ENCODE measurements at regions not wholly inside any gene's neighbourhood (a gene's known extent, or its start where the extent isn't known, plus 50 kb on each side); places are given as distances from the start of the nearest gene placed in this dataset.

GRCh38 chr21:43347461-43348169 lies 79.3 kb downstream of the SIK1 start:
- no peak for DNase-seq

GRCh38 chr21:43346551-43346950 lies 80.4 kb downstream of the SIK1 start:
- DNase-seq, result no peak

- no peak for DNase-seq
Measured at GRCh38 chr21:43345746-43346409, 81.1 kb downstream of the SIK1 start.

- no peak for DNase-seq
Measured at GRCh38 chr21:43345046-43345745, 81.7 kb downstream of the SIK1 start.

- DNase-seq, result no peak
Measured at GRCh38 chr21:43343992-43344886, 82.7 kb downstream of the SIK1 start.

GRCh38 chr21:43343095-43343991 lies 83.6 kb downstream of the SIK1 start:
- DNase-seq, result no peak

GRCh38 chr21:43342301-43342881 lies 84.5 kb downstream of the SIK1 start:
- no peak for DNase-seq

- no peak for DNase-seq
Measured at GRCh38 chr21:43341378-43342161, 85.4 kb downstream of the SIK1 start.

GRCh38 chr21:43340491-43341377 lies 86.2 kb downstream of the SIK1 start:
- no peak for DNase-seq

GRCh38 chr21:43339668-43340067 lies 87.3 kb downstream of the SIK1 start:
- no peak for DNase-seq

GRCh38 chr21:43338951-43339350 lies 88.0 kb downstream of the SIK1 start:
- no peak for DNase-seq

GRCh38 chr21:43337901-43338655 lies 88.9 kb downstream of the SIK1 start:
- no peak for DNase-seq

- no peak for DNase-seq
Measured at GRCh38 chr21:43335119-43335518, 91.8 kb downstream of the SIK1 start.

GRCh38 chr21:43334214-43334958 lies 92.5 kb downstream of the SIK1 start:
- no peak for DNase-seq

GRCh38 chr21:43333298-43334062 lies 93.5 kb downstream of the SIK1 start:
- DNase-seq, result no peak

GRCh38 chr21:43332861-43333297 lies 94.1 kb downstream of the SIK1 start:
- DNase-seq, result no peak
